HG03159 (cell line): ENCODE measurements at regions not wholly inside any gene's neighbourhood (a gene's known extent, or its start where the extent isn't known, plus 50 kb on each side); places are given as distances from the start of the nearest gene placed in this dataset.

Source experiments
- ATAC-seq: cut with Tn5 transposase; IDR thresholded peaks from one replicate; pipeline ENCODE4 v1.9.1; 2021; ENCODE audit warnings: mild to moderate bottlenecking, moderate library complexity; ENCODE audit not compliant: unreplicated experiment

- no peak for ATAC-seq
Measured at GRCh38 chr14:97331526-97331925, 534.3 kb downstream of the VRK1 start.

- no peak for ATAC-seq
Measured at GRCh38 chr14:97336179-97336578, 539.0 kb downstream of the VRK1 start.

DNA sequence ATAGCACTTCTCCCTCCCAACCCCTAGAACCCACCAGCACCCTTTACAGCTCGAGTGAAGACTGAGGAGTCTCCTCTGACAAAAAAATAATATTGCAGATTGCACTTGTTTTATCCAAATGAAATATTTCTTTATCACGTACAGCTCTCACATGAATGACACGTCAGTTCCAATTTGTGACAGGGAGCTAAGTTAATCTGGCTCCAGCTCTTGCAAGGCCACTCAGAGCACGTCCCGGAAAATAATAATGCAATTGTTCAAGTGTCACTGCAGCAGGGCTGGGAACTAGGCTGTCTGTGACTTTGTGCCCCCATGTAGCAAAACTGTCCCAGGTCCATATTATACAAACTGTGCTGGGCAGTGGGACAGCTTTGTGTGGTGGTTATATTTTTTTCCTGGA, 539.6 kb downstream of the VRK1 start:
- ATAC-seq, result no peak

GRCh38 chr14:97337267-97337666, 540.1 kb downstream of the VRK1 start:
- no peak for ATAC-seq

GRCh38 chr14:97337670-97338069, 540.5 kb downstream of the VRK1 start:
- ATAC-seq, result no peak

GRCh38 chr14:97344666-97345065, 547.5 kb downstream of the VRK1 start:
- ATAC-seq, result no peak

GRCh38 chr14:97346675-97347074, 549.5 kb downstream of the VRK1 start:
- ATAC-seq, result no peak

- no peak for ATAC-seq
Measured at GRCh38 chr14:97349463-97349862, 552.3 kb downstream of the VRK1 start.

DNA sequence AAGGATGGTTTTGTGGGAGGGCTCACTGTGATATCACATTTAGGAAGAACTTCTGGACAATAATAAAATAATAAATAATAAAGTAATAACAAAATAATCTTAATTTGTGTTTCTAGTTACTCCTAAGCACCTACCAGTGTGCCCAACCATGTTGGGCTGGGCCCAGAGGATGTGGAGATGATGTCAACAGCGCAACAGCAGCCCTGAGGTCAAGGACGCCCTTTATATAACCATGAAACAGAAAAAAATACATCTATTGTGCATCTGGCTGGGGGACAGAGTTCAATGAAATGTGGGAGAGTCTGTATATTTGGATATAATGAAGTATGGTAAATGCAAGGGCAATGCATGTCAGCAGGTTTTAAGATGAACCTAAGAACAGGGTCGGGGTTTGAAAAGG, 552.8 kb downstream of the VRK1 start:
- ATAC-seq, result no peak

- ATAC-seq, result no peak
Measured at GRCh38 chr14:97350415-97350814, 553.2 kb downstream of the VRK1 start.

DNA sequence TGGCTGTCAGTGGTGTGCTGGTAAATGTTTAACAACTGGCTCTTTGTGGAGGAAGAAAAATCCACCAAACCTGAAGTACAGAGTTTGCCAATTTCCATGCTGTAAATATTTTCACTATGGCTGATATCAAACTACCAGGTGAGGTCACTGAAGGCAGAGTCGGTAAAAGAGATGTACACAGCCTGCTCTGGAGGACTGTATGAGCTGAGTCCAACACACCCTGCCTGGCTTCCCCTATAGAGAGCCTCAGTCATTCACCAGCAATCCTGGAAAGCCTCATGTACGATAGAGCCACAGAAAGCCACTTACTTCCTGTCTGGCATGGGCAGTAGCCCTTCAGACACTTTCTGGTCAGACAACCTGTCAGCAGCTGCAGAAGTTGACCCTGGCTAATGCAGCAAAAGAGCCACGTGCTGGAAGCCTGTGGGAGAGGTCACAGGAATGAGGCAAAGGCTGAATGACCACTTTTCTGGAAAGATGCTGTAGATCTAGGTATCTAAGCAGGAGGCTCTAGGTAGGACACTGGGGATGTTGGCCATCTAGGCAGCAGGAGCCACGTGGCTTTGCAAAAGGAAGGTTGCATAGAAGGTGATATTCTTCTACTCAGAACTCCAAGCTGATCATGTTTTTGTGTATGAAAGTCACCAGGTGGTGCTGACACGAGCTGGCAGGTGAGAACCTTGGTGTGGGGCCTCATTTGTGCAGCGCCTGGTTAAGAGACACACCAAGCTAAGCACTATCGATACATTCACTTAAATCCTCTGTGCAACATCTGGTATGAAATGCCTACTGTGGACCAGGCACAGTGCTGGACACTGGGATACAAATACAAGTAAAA, 553.9 kb downstream of the VRK1 start:
- no peak for ATAC-seq

- ATAC-seq, result no peak
Measured at GRCh38 chr14:97353102-97353501, 555.9 kb downstream of the VRK1 start.

DNA sequence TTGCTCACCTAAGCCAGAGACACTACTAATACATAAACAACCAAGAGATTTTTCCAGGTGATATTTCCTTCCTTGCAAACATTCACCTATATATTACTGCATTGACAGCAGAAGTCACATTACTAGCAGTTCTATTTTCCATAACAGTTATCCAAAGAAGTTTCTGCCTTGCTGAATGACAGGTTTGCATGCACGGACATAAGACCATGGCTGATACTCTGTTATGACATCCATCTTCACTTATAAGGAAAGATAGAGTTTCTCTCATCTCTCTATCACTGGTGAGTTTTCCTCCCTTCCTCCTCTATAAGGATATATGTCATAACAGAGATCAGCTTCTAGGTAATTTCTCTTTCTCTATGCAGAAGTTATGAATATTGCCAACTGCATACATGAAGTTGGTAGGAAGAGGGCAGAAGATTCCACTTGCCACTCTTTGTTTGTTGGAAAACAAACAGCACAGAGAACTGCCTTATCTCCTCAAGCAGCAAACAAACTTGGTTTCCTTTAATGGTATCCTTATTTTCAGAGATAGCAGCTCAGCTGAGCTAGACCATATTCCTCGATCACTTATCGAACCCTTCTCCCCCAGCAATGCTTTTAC, 557.0 kb downstream of the VRK1 start:
- ATAC-seq, result no peak

DNA sequence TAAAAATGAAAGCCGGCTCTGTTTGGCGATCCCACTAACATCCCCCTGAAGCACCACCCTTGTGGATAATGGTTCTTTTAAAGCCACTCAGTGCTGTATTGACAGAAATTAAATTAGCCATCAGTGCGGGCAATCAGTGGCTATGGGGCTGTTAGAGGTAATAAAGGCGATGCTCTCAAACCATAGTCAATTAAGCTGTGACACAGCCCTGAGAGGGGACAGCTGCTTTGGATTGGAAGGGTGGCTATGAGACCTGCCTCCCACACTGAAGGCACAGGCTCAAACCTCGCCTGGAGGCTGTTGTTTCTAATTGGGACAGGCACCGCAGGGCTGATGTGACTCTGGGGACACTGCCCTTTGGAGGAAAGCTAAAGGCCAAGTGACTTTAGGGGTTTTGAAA, 562.2 kb downstream of the VRK1 start:
- ATAC-seq, result no peak

- no peak for ATAC-seq
Measured at GRCh38 chr14:97361181-97361580, 564.0 kb downstream of the VRK1 start.

GRCh38 chr14:97361958-97362357, 564.8 kb downstream of the VRK1 start:
- no peak for ATAC-seq

GRCh38 chr14:97366400-97366799, 569.2 kb downstream of the VRK1 start:
- no peak for ATAC-seq

GRCh38 chr14:97367278-97367677, 570.1 kb downstream of the VRK1 start:
- ATAC-seq, result no peak

- ATAC-seq, result no peak
Measured at GRCh38 chr14:97368049-97368448, 570.9 kb downstream of the VRK1 start.

DNA sequence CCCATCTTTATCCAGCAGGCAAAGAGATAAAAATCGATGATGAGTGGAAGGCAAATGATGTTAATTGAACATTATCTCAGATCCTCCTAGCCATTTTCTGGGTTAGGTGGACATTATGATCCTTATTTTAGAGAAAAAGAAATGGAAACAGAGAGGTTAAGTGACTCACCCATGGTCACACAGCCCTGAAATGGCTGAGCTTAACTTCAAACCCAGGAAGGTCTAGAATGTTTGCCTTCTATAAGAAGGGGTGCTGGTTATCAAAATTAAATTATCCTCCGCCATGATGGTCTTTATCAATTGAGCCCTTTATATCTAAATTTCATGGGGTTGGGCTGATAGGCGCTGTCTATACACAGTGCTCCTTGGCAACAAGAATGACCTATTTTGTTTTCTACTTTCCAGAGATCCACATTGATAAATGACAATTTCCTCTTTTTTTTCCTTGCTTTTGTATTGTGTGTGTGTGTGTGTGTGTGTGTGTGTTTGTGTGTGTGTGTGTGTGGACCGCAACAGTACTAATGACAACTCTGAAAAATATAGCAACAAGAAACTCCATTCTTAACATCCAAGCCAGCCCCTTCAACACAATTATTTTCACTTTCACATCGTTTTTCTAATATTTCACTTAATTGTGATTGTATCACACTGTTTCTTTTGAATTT, 571.9 kb downstream of the VRK1 start:
- no peak for ATAC-seq

GRCh38 chr14:97369901-97370300, 572.7 kb downstream of the VRK1 start:
- no peak for ATAC-seq

- no peak for ATAC-seq
Measured at GRCh38 chr14:97376310-97376709, 579.1 kb downstream of the VRK1 start.
